ENCODE measurements at regions not wholly inside any gene's neighbourhood (a gene's known extent, or its start where the extent isn't known, plus 50 kb on each side); places are given as distances from the start of the nearest gene placed in this dataset.
A peak's percentile ranks its signal among the peaks of the same experiment; 100 is the strongest.

GRCh38 chr9:23314247-23314646 is 511.8 kb downstream of the ELAVL2 start:
- no peak for TF ChIP-seq ZFX (IDR thresholded peaks at IDR 0.05; ENCODE audit: borderline replicate concordance)
- TF ChIP-seq, protein P1, sequence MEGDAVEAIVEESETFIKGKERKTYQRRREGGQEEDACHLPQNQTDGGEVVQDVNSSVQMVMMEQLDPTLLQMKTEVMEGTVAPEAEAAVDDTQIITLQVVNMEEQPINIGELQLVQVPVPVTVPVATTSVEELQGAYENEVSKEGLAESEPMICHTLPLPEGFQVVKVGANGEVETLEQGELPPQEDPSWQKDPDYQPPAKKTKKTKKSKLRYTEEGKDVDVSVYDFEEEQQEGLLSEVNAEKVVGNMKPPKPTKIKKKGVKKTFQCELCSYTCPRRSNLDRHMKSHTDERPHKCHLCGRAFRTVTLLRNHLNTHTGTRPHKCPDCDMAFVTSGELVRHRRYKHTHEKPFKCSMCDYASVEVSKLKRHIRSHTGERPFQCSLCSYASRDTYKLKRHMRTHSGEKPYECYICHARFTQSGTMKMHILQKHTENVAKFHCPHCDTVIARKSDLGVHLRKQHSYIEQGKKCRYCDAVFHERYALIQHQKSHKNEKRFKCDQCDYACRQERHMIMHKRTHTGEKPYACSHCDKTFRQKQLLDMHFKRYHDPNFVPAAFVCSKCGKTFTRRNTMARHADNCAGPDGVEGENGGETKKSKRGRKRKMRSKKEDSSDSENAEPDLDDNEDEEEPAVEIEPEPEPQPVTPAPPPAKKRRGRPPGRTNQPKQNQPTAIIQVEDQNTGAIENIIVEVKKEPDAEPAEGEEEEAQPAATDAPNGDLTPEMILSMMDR (IDR thresholded peaks at IDR 0.05), result no peak
- H3K27ac ChIP-seq, result no peak overlapping the region

GRCh38 chr9:23319092-23319491 is 506.9 kb downstream of the ELAVL2 start:
- H3K27ac ChIP-seq, result no peak overlapping the region
- TF ChIP-seq ZFX (IDR thresholded peaks at IDR 0.05; ENCODE audit: borderline replicate concordance), result no peak
- TF ChIP-seq, protein P1 (IDR thresholded peaks at IDR 0.05), result no peak

DNA sequence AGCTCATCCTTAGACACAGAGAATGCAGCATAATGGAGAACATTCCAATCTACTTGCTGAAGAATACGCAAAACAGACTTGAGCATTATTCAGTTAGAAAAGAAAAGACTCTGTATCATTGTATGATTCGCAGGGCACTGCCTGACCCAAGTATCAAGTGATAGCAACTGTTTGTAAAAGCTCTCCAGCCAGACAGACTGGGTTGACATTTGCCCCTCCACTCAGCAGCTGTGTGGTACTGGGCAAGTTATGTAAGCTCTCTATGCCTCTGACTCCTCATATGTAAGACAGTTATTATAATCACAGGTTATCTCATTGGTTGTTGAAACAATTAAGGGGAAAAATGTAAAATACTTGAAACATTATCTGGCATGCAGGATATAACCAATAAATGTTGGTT is 505.0 kb downstream of the ELAVL2 start:
- no peak for TF ChIP-seq ZFX (IDR thresholded peaks at IDR 0.05; ENCODE audit: borderline replicate concordance)
- TF ChIP-seq, protein P1 (IDR thresholded peaks at IDR 0.05), result no peak
- H3K27ac ChIP-seq, result no peak overlapping the region

GRCh38 chr9:23322392-23322791 is 503.6 kb downstream of the ELAVL2 start:
- TF ChIP-seq, protein P1 (IDR thresholded peaks at IDR 0.05), result peak; percentile 52
- TF ChIP-seq ZFX (IDR thresholded peaks at IDR 0.05; ENCODE audit: borderline replicate concordance), result no peak
- no peak overlapping the region for H3K27ac ChIP-seq

- H3K27ac ChIP-seq, result no peak overlapping the region
- TF ChIP-seq, protein P1 (IDR thresholded peaks at IDR 0.05), result no peak
- no peak for TF ChIP-seq ZFX (IDR thresholded peaks at IDR 0.05; ENCODE audit: borderline replicate concordance)
Observed at GRCh38 chr9:23324511-23324910, 501.5 kb downstream of the ELAVL2 start.

DNA sequence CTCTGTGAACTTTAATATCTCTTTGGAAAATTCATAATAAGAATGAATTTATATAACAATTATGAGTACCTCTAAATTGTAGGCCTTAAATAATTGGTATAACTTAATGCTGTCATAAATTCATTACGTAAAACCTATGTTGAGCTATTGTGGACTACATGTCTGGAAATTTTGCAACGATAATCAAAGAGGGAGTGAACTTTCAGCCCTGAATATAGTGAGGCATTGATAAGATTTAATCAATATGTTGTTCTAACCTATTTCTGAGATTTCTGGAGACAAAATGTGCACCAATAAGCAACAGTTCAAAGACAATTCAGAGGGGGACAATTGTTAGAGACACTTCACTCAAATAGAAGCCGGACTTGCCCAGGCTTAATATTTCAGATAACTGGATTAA is 499.4 kb downstream of the ELAVL2 start:
- TF ChIP-seq, protein P1 (IDR thresholded peaks at IDR 0.05), result no peak
- TF ChIP-seq ZFX (IDR thresholded peaks at IDR 0.05; ENCODE audit: borderline replicate concordance), result no peak
- no peak overlapping the region for H3K27ac ChIP-seq

GRCh38 chr9:23341346-23341745 is 484.7 kb downstream of the ELAVL2 start:
- TF ChIP-seq, protein P1 (IDR thresholded peaks at IDR 0.05), result no peak
- no peak for TF ChIP-seq ZFX (IDR thresholded peaks at IDR 0.05; ENCODE audit: borderline replicate concordance)
- H3K27ac ChIP-seq, result no peak overlapping the region
